C4-2B (cell line): ENCODE measurements at regions not wholly inside any gene's neighbourhood (a gene's known extent, or its start where the extent isn't known, plus 50 kb on each side); places are given as distances from the start of the nearest gene placed in this dataset.

ENCODE experiments used
- CTCF ChIP-seq: fragments of 450-650 bp; conservative IDR thresholded peaks from 2 replicates; pipeline ENCODE4 v1.5.1; 2017; ENCODE audit warnings: mild to moderate bottlenecking
- ZFX ChIP-seq: fragments of 450-650 bp; IDR thresholded peaks from 2 replicates; pipeline ENCODE4 v1.6.1; 2017

- no peak for TF ChIP-seq CTCF
- TF ChIP-seq ZFX: no peak
Observed at GRCh38 chr4:32472918-32473317, 1752.7 kb downstream of the PCDH7 start.
